ENCODE measurements at regions not wholly inside any gene's neighbourhood (a gene's known extent, or its start where the extent isn't known, plus 50 kb on each side); places are given as distances from the start of the nearest gene placed in this dataset.
A peak's percentile ranks its signal among the peaks of the same experiment; 100 is the strongest.

- Mint-ChIP-seq H3K27me3 (ENCODE audit: low read depth) (peaks cover 35% of the 10 kb centered on the region), H3K9me3 (no peaks in the 10 kb centered on the region), H3K4me3 (no peak overlapping the region), H3K27ac (ENCODE audit: unreplicated experiment) (no peak overlapping the region), H3K4me1 (no peaks in the 10 kb centered on the region), H3K36me3 (ENCODE audit: low read depth) (no peaks in the 10 kb centered on the region)
- DNase-seq (ENCODE audit: low read depth, low spot score): no peak
- no peak for TF ChIP-seq CTCF (conservative IDR thresholded peaks at IDR 0.05)
Observed at GRCh38 chr1:48099072-48099773, 102.0 kb upstream of the TRABD2B start.

DNA sequence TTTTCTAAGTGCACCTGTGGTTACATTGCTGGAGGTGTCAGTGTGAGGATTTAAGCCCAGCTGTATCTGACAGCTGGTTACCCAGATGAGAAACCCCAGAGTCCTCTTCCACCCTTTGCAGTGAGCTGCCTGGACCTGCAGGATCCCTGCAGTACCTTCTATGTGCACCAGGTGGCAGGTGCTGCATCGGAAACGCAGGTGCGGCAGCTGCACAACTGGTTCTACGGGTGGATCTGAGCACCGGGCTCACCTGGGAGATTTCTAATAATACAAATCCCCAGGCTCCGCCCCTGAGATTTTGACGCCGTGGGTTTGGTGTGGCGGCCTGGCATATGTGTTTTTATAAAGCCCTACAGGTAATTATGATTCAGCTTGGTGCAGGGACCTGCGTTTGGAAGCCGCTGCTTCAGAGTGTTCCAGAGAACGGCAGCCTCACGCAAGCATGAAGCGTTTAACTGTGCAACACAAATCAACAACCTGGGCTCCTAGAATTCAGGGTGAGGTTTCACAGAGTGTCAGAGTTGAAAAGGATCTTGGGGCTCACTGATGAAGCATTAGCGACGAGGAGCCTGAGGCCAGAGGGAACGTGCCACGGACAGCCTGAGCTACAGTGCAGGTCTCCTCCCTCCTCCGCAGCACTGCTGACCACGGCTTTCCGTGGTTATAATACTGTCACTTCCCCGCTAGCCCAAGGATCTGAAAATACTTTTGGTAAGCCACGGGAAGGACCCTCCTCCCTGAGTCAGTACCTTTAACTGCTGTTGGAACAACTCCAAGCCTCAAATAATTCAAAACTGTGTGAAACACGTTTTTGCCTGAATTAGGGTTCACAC lies 96.7 kb upstream of the TRABD2B start:
- no peaks in the 10 kb centered on the region for H3K9me3 Mint-ChIP-seq
- DNase-seq (ENCODE audit: low read depth, low spot score): peak; percentile 60
- TF ChIP-seq CTCF (conservative IDR thresholded peaks at IDR 0.05): peak; percentile 87
- H3K4me3 Mint-ChIP-seq: no peak overlapping the region
- no peaks in the 10 kb centered on the region for H3K4me1 Mint-ChIP-seq
- H3K36me3 Mint-ChIP-seq (ENCODE audit: low read depth): no peaks in the 10 kb centered on the region
- H3K27me3 Mint-ChIP-seq (ENCODE audit: low read depth): peaks cover 73% of the 10 kb centered on the region
- no peak overlapping the region for H3K27ac Mint-ChIP-seq (ENCODE audit: unreplicated experiment)

DNA sequence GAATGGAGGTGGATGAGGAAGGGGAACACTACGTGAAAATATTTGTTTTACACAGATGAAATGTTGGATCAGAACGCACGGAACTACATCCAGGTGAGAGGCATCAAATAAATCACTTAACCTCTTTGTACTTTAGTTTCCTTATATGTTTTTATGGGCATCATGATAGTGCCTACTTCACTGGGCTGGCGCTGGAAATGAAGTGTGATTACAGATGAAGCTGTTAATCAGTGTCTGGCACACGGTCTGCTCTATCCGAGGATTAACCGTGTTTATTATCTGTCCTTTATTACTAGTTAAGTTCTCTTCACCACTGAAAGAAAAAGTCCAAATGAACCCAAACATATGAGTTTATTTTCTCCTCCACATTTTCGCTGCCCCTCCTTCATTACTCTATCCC lies 96.0 kb upstream of the TRABD2B start:
- no peak for TF ChIP-seq CTCF (conservative IDR thresholded peaks at IDR 0.05)
- Mint-ChIP-seq H3K4me3 (no peak overlapping the region), H3K4me1 (no peaks in the 10 kb centered on the region), H3K27ac (ENCODE audit: unreplicated experiment) (no peak overlapping the region), H3K9me3 (no peaks in the 10 kb centered on the region), H3K27me3 (ENCODE audit: low read depth) (peaks cover 73% of the 10 kb centered on the region), H3K36me3 (ENCODE audit: low read depth) (no peaks in the 10 kb centered on the region)
- DNase-seq (ENCODE audit: low read depth, low spot score): no peak

GRCh38 chr1:48092401-48092800 lies 95.2 kb upstream of the TRABD2B start:
- no peaks in the 10 kb centered on the region for H3K36me3 Mint-ChIP-seq (ENCODE audit: low read depth)
- H3K4me1 Mint-ChIP-seq: no peaks in the 10 kb centered on the region
- TF ChIP-seq CTCF (conservative IDR thresholded peaks at IDR 0.05): no peak
- DNase-seq (ENCODE audit: low read depth, low spot score): no peak
- H3K27ac Mint-ChIP-seq (ENCODE audit: unreplicated experiment): no peak overlapping the region
- no peaks in the 10 kb centered on the region for H3K9me3 Mint-ChIP-seq
- H3K27me3 Mint-ChIP-seq (ENCODE audit: low read depth): peaks cover 71% of the 10 kb centered on the region
- no peak overlapping the region for H3K4me3 Mint-ChIP-seq

- H3K27ac Mint-ChIP-seq (ENCODE audit: unreplicated experiment): no peak overlapping the region
- DNase-seq (ENCODE audit: low read depth, low spot score): no peak
- no peak overlapping the region for H3K4me3 Mint-ChIP-seq
- no peaks in the 10 kb centered on the region for H3K4me1 Mint-ChIP-seq
- peaks cover 80% of the 10 kb centered on the region for H3K27me3 Mint-ChIP-seq (ENCODE audit: low read depth)
- TF ChIP-seq CTCF (conservative IDR thresholded peaks at IDR 0.05): no peak
- H3K36me3 Mint-ChIP-seq (ENCODE audit: low read depth): no peaks in the 10 kb centered on the region
- H3K9me3 Mint-ChIP-seq: no peaks in the 10 kb centered on the region
Observed at GRCh38 chr1:48089356-48089891, 92.2 kb upstream of the TRABD2B start.

All from neural crest cell (in vitro differentiated cells).